Adrenal gland (tissue), 5 donors: ENCODE measurements at regions not wholly inside any gene's neighbourhood (a gene's known extent, or its start where the extent isn't known, plus 50 kb on each side); places are given as distances from the start of the nearest gene placed in this dataset.

Experiments used
- POLR2A ChIP-seq, 2 donors: fragments of 450-650 bp; IDR thresholded peaks; one replicate each; pipeline ENCODE4 v1.6.1; 2017; ENCODE audit warnings: antibody characterized with exemption in 2 of 2, mild to moderate bottlenecking in 2 of 2, moderate library complexity in 1 of 2
- TF ChIP-seq, protein P1 (sequence below), 6 experiments: fragments of 450-650 bp in 4 of 6; fragments of 200-600 bp in 2 of 6; sonication (generic) in 1 of 6; IDR thresholded peaks; 1 replicate in 5 of 6; 2 replicates in 1 of 6; pipeline versions ENCODE4 v1.5.1 to v1.8.0; 2016 to 2021; ENCODE audit warnings: antibody characterized with exemption in 6 of 6, mild to moderate bottlenecking in 2 of 6, moderate library complexity in 1 of 6
- donor health status: DM: no; HTN: no; CAD: no.

GRCh38 chr4:155042014-155042413 is 166.4 kb upstream of the NPY2R start:
- TF ChIP-seq, protein P1, sequence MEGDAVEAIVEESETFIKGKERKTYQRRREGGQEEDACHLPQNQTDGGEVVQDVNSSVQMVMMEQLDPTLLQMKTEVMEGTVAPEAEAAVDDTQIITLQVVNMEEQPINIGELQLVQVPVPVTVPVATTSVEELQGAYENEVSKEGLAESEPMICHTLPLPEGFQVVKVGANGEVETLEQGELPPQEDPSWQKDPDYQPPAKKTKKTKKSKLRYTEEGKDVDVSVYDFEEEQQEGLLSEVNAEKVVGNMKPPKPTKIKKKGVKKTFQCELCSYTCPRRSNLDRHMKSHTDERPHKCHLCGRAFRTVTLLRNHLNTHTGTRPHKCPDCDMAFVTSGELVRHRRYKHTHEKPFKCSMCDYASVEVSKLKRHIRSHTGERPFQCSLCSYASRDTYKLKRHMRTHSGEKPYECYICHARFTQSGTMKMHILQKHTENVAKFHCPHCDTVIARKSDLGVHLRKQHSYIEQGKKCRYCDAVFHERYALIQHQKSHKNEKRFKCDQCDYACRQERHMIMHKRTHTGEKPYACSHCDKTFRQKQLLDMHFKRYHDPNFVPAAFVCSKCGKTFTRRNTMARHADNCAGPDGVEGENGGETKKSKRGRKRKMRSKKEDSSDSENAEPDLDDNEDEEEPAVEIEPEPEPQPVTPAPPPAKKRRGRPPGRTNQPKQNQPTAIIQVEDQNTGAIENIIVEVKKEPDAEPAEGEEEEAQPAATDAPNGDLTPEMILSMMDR (IDR thresholded peaks at IDR 0.05), result no peak
- TF ChIP-seq POLR2A (IDR thresholded peaks at IDR 0.05), result no peak
